ENCODE measurements at regions not wholly inside any gene's neighbourhood (a gene's known extent, or its start where the extent isn't known, plus 50 kb on each side); places are given as distances from the start of the nearest gene placed in this dataset.

DNA sequence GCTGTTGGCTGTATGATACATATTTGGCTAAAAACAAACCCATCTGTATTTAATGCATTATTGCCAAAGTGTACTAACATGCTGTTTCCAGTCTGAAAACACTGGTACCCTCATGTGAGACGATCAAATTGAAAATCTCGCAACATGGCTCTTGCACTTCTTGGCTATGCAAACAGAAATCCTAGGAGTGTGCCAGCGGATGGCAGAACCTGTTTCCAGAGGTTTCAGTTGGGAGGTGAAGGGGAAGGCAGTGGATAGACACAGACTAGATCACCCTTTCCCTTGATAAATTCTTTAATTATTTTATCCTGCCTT lies 350.3 kb downstream of the TUSC7 start:
- TF ChIP-seq, protein P1, sequence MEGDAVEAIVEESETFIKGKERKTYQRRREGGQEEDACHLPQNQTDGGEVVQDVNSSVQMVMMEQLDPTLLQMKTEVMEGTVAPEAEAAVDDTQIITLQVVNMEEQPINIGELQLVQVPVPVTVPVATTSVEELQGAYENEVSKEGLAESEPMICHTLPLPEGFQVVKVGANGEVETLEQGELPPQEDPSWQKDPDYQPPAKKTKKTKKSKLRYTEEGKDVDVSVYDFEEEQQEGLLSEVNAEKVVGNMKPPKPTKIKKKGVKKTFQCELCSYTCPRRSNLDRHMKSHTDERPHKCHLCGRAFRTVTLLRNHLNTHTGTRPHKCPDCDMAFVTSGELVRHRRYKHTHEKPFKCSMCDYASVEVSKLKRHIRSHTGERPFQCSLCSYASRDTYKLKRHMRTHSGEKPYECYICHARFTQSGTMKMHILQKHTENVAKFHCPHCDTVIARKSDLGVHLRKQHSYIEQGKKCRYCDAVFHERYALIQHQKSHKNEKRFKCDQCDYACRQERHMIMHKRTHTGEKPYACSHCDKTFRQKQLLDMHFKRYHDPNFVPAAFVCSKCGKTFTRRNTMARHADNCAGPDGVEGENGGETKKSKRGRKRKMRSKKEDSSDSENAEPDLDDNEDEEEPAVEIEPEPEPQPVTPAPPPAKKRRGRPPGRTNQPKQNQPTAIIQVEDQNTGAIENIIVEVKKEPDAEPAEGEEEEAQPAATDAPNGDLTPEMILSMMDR (IDR thresholded peaks at IDR 0.05; ENCODE audit: low read depth, low read length): no peak
- no peak overlapping the region for H3K4me3 ChIP-seq (ENCODE audit: low read depth, low read length)

GRCh38 chr3:117063930-117064329 lies 354.4 kb downstream of the TUSC7 start:
- no peak overlapping the region for H3K4me3 ChIP-seq (ENCODE audit: low read depth, low read length)
- TF ChIP-seq, protein P1 (IDR thresholded peaks at IDR 0.05; ENCODE audit: low read depth, low read length): no peak

- H3K4me3 ChIP-seq (ENCODE audit: low read depth, low read length): no peak overlapping the region
- TF ChIP-seq, protein P1 (IDR thresholded peaks at IDR 0.05; ENCODE audit: low read depth, low read length): no peak
Measured at GRCh38 chr3:117068301-117068700, 358.7 kb downstream of the TUSC7 start.

DNA sequence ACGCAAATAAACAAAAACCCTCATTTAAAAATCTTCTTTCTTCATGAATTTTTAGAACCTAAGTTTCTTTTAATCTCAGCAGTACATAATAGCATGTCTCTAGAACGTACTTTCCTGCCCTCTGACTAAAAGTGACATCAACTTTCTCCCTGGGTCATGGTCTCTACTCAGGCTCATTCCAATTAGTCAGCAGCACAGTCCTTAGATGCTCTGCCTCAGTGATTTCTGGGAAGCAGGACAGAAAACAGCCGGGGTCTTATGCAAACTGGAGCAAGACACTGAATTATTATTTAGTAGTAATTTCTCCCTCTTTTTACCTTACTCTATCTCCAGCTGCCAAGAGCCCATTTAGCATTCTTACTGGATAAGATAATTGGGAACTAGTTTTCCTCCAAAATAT lies 365.2 kb downstream of the TUSC7 start:
- H3K4me3 ChIP-seq (ENCODE audit: low read depth, low read length): no peak overlapping the region
- TF ChIP-seq, protein P1 (IDR thresholded peaks at IDR 0.05; ENCODE audit: low read depth, low read length): no peak

GRCh38 chr3:117079997-117080396 lies 370.4 kb downstream of the TUSC7 start:
- H3K4me3 ChIP-seq (ENCODE audit: low read depth, low read length): no peak overlapping the region
- TF ChIP-seq, protein P1 (IDR thresholded peaks at IDR 0.05; ENCODE audit: low read depth, low read length): no peak

DNA sequence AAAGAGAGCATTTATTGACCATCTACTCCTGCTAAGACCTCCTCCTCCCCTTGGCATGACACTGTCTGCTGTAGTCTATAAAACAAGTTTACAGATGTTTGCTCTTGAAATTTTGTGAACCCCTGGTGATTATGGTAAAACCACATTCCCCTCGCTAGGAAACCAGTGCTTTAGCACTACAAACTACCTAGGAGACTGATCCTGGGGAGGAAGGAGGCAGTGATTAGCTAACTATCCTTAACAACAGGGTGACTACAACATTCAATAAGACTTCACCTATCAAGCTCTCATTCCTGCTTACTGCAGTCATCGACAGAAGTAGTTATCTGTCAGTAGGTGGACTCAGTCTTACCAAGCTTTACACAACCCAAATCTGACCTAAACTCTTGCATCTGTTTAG lies 371.3 kb downstream of the TUSC7 start:
- no peak overlapping the region for H3K4me3 ChIP-seq (ENCODE audit: low read depth, low read length)
- TF ChIP-seq, protein P1 (IDR thresholded peaks at IDR 0.05; ENCODE audit: low read depth, low read length): no peak

- TF ChIP-seq, protein P1 (IDR thresholded peaks at IDR 0.05; ENCODE audit: low read depth, low read length): no peak
- H3K4me3 ChIP-seq (ENCODE audit: low read depth, low read length): no peak overlapping the region
Measured at GRCh38 chr3:117084277-117084676, 374.7 kb downstream of the TUSC7 start.

All from WI38 (cell line).